DOHH2 (cell line): ENCODE measurements at regions not wholly inside any gene's neighbourhood (a gene's known extent, or its start where the extent isn't known, plus 50 kb on each side); places are given as distances from the start of the nearest gene placed in this dataset.

Source experiments
- H3F3A ChIP-seq: fragments of 200-600 bp; sonication (generic), shearing (Covaris generic); 2 replicates; pipeline ENCODE4 v1.6.0; 2016; ENCODE audit warnings: antibody characterized with exemption, mild to moderate bottlenecking; ENCODE audit not compliant: control insufficient read depth, insufficient read depth
- H3K27ac ChIP-seq: fragments of 200-600 bp; sonication (generic); 2 replicates; pipeline ENCODE4 v1.5.1; 2014; ENCODE audit warnings: low read depth, mild to moderate bottlenecking, low read length, moderate library complexity
- H3K27me3 ChIP-seq: fragments of 200-600 bp; sonication (generic); 2 replicates; pipeline ENCODE4 v1.6.1; 2014; ENCODE audit warnings: mild to moderate bottlenecking, low read length, mixed read lengths; ENCODE audit not compliant: control insufficient read depth
- H3K36me3 ChIP-seq: fragments of 200-600 bp; sonication (generic); 2 replicates; pipeline ENCODE4 v1.6.1; 2014; ENCODE audit warnings: mild to moderate bottlenecking, low read length, moderate library complexity, mixed read lengths; ENCODE audit not compliant: control insufficient read depth
- H3K4me1 ChIP-seq: fragments of 200-600 bp; sonication (generic); 2 replicates; pipeline ENCODE4 v1.6.1; 2014; ENCODE audit warnings: mild to moderate bottlenecking, low read length, mixed read lengths; ENCODE audit not compliant: control insufficient read depth
- H3K4me2 ChIP-seq: fragments of 200-600 bp; sonication (generic); 2 replicates; pipeline ENCODE4 v1.6.0; 2014; ENCODE audit warnings: mild to moderate bottlenecking, low read length, moderate library complexity
- H3K4me3 ChIP-seq: fragments of 200-600 bp; sonication (generic); 2 replicates; pipeline ENCODE4 v1.5.1; 2014; ENCODE audit warnings: mild to moderate bottlenecking, low read length, mixed read lengths
- H3K79me2 ChIP-seq: fragments of 200-600 bp; sonication (generic); 2 replicates; pipeline ENCODE4 v1.6.1; 2014; ENCODE audit warnings: mild to moderate bottlenecking, low read length, mixed read lengths; ENCODE audit not compliant: control insufficient read depth
- H3K9me2 ChIP-seq: fragments of 200-600 bp; sonication (generic); replicated peaks from 2 replicates; pipeline ENCODE4 v1.6.1; 2014; ENCODE audit warnings: mild to moderate bottlenecking, low read length, mixed read lengths; ENCODE audit not compliant: control insufficient read depth
- H3K9me3 ChIP-seq: fragments of 200-600 bp; sonication (generic); 2 replicates; pipeline ENCODE4 v1.6.1; 2014; ENCODE audit warnings: antibody characterized with exemption, low read length, mixed read lengths; ENCODE audit not compliant: control insufficient read depth, insufficient read depth
- H4K20me1 ChIP-seq: fragments of 200-600 bp; sonication (generic); 2 replicates; pipeline ENCODE4 v1.6.0; 2014; ENCODE audit warnings: low read depth, mild to moderate bottlenecking, antibody characterized with exemption, low read length, moderate library complexity; ENCODE audit not compliant: control insufficient read depth, insufficient read depth
- CTCF ChIP-seq: fragments of 200-600 bp; sonication (generic); IDR thresholded peaks from one replicate; pipeline ENCODE4 v1.5.1; 2014; ENCODE audit warnings: antibody characterized with exemption, mild to moderate bottlenecking, low read depth, low read length; ENCODE audit not compliant: poor library complexity, severe bottlenecking
- EZH2phosphoT487 ChIP-seq: fragments of 200-600 bp; sonication (generic); IDR thresholded peaks from 2 replicates; pipeline ENCODE4 v1.6.1; 2017; ENCODE audit warnings: borderline replicate concordance, mild to moderate bottlenecking, antibody characterized with exemption, low read length, moderate library complexity, mixed read lengths

GRCh38 chr1:175845985-175846384 lies 102.6 kb upstream of the TNR start:
- Histone ChIP-seq H3K9me3 (no peaks in the 10 kb centered on the region), H3F3A (no peaks in the 10 kb centered on the region), H4K20me1 (no peaks in the 10 kb centered on the region), H3K4me1 (no peaks in the 10 kb centered on the region), H3K36me3 (no peaks in the 10 kb centered on the region), H3K79me2 (no peaks in the 10 kb centered on the region), H3K27me3 (peaks cover 4% of the 10 kb centered on the region; the same call in 1 of the 2 replicates), H3K27ac (no peak overlapping the region), H3K4me2 (no peak overlapping the region), H3K4me3 (no peak overlapping the region), H3K9me2 (no peaks in the 10 kb centered on the region)
- TF ChIP-seq CTCF (no peak), EZH2phosphoT487 (no peak)

GRCh38 chr1:175845338-175845737 lies 101.9 kb upstream of the TNR start:
- H3K4me3 ChIP-seq, result no peak overlapping the region
- H3K27me3 ChIP-seq, result peaks cover 4% of the 10 kb centered on the region
- no peaks in the 10 kb centered on the region for H3F3A ChIP-seq
- H3K27ac ChIP-seq, result no peak overlapping the region
- H3K4me2 ChIP-seq, result no peak overlapping the region
- no peaks in the 10 kb centered on the region for H3K9me3 ChIP-seq
- no peaks in the 10 kb centered on the region for H3K4me1 ChIP-seq
- H3K36me3 ChIP-seq, result no peaks in the 10 kb centered on the region
- H4K20me1 ChIP-seq, result no peaks in the 10 kb centered on the region
- TF ChIP-seq EZH2phosphoT487 (no peak), CTCF (no peak)
- H3K9me2 ChIP-seq, result no peaks in the 10 kb centered on the region
- no peaks in the 10 kb centered on the region for H3K79me2 ChIP-seq

- Histone ChIP-seq H4K20me1 (no peaks in the 10 kb centered on the region), H3K27me3 (peaks cover 4% of the 10 kb centered on the region), H3F3A (no peaks in the 10 kb centered on the region), H3K79me2 (no peaks in the 10 kb centered on the region), H3K36me3 (no peaks in the 10 kb centered on the region), H3K27ac (no peak overlapping the region), H3K9me2 (no peaks in the 10 kb centered on the region), H3K4me2 (no peak overlapping the region), H3K4me3 (no peak overlapping the region), H3K9me3 (no peaks in the 10 kb centered on the region), H3K4me1 (no peaks in the 10 kb centered on the region)
- TF ChIP-seq EZH2phosphoT487 (no peak), CTCF (no peak)
Measured at GRCh38 chr1:175844877-175845276, 101.5 kb upstream of the TNR start.

- Histone ChIP-seq H3K9me3 (no peaks in the 10 kb centered on the region), H3F3A (no peaks in the 10 kb centered on the region), H3K27ac (no peak overlapping the region), H3K4me3 (no peak overlapping the region), H3K36me3 (no peaks in the 10 kb centered on the region), H4K20me1 (no peaks in the 10 kb centered on the region), H3K79me2 (no peaks in the 10 kb centered on the region), H3K4me1 (no peaks in the 10 kb centered on the region), H3K9me2 (no peaks in the 10 kb centered on the region), H3K27me3 (no peaks in the 10 kb centered on the region; the same call in 1 of the 2 replicates), H3K4me2 (no peak overlapping the region)
- TF ChIP-seq EZH2phosphoT487 (no peak), CTCF (no peak)
Measured at GRCh38 chr1:175842550-175842949, 99.2 kb upstream of the TNR start.
